ENCODE measurements at regions not wholly inside any gene's neighbourhood (a gene's known extent, or its start where the extent isn't known, plus 50 kb on each side); places are given as distances from the start of the nearest gene placed in this dataset.
"Not testable (repeated sequence)": the region's sequence is repeated elsewhere in the genome, so short reads cannot be mapped to it uniquely, and the experiment has no call there.

DNA sequence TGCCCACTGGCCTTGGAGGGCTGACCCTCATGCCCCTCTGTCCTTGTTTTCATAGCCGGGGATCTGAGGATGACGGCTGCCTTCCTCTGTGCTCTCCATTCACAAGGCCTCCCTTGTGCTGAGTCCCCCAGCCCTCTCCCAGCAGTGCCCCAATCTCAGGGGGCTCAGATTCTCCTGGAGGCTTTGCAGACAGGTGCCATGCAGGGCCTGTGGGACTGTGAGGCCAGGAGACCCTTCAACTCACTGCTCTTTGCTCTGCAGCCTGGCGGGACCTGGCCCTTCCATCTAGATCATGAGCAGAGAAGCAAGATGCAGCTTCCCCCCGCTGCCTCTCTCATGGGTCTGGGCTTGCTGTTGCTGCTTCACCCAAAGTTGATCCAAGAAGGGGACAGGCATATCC is 356.0 kb downstream of the BCL11B start:
- DNase-seq (ENCODE audit: low read depth, low spot score) = no peak
- Histone ChIP-seq H3K4me3 (ENCODE audit: low read length) (no peak overlapping the region), H3K36me3 (ENCODE audit: control insufficient read depth, insufficient read depth, low read length) (no peaks in the 10 kb centered on the region), H3K27me3 (ENCODE audit: control insufficient read depth, insufficient read depth, low read length) (no peaks in the 10 kb centered on the region), H3K9me3 (ENCODE audit: control insufficient read depth, insufficient read depth, low read length) (no peaks in the 10 kb centered on the region), H3K4me1 (ENCODE audit: control insufficient read depth, insufficient read depth, low read length) (peaks cover 2% of the 10 kb centered on the region; the same call in 1 of the 2 replicates), H3K27ac (ENCODE audit: low read length) (no peak overlapping the region)
- WGBS (ENCODE audit: insufficient coverage, insufficient read length) = no CpG with 5 or more reads among the region's 4 CpGs

GRCh38 chr14:98916476-98916875 is 355.5 kb downstream of the BCL11B start:
- Histone ChIP-seq H3K36me3 (ENCODE audit: control insufficient read depth, insufficient read depth, low read length) (no peaks in the 10 kb centered on the region), H3K4me1 (ENCODE audit: control insufficient read depth, insufficient read depth, low read length) (peaks cover 2% of the 10 kb centered on the region; the same call in 1 of the 2 replicates), H3K27ac (ENCODE audit: low read length) (no peak overlapping the region), H3K27me3 (ENCODE audit: control insufficient read depth, insufficient read depth, low read length) (no peaks in the 10 kb centered on the region), H3K9me3 (ENCODE audit: control insufficient read depth, insufficient read depth, low read length) (no peaks in the 10 kb centered on the region), H3K4me3 (ENCODE audit: low read length) (no peak overlapping the region)
- WGBS (ENCODE audit: insufficient coverage, insufficient read length) = no CpG with 5 or more reads among the region's 1 CpG
- DNase-seq (ENCODE audit: low read depth, low spot score) = no peak

DNA sequence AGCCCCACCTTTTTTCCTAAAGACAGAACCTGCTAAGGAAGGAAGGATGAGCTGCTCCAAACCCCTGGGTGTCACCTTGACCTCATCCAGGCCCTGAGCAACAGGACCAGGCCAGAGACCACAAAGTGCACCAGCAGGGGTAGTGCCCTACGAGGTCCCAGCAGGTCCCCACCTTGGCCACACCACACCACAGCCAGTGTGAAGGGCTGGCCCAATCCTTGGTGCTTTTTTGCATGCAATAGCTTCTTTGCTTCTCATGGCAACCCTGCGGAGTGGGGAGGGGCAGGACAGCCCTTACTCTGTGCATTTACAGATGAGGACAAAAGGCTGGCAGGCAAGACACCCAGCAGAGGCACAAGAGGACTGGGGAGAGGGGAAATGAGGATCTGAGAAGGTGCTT is 352.6 kb downstream of the BCL11B start:
- H3K27ac ChIP-seq (ENCODE audit: low read length) = no peak overlapping the region
- peaks cover 2% of the 10 kb centered on the region; the same call in 1 of the 2 replicates for H3K4me1 ChIP-seq (ENCODE audit: control insufficient read depth, insufficient read depth, low read length)
- no peak overlapping the region for H3K4me3 ChIP-seq (ENCODE audit: low read length)
- no peaks in the 10 kb centered on the region for H3K36me3 ChIP-seq (ENCODE audit: control insufficient read depth, insufficient read depth, low read length)
- no CpG with 5 or more reads among the region's 2 CpGs for WGBS (ENCODE audit: insufficient coverage, insufficient read length)
- DNase-seq (ENCODE audit: low read depth, low spot score) = no peak
- no peaks in the 10 kb centered on the region for H3K9me3 ChIP-seq (ENCODE audit: control insufficient read depth, insufficient read depth, low read length)
- H3K27me3 ChIP-seq (ENCODE audit: control insufficient read depth, insufficient read depth, low read length) = no peaks in the 10 kb centered on the region

DNA sequence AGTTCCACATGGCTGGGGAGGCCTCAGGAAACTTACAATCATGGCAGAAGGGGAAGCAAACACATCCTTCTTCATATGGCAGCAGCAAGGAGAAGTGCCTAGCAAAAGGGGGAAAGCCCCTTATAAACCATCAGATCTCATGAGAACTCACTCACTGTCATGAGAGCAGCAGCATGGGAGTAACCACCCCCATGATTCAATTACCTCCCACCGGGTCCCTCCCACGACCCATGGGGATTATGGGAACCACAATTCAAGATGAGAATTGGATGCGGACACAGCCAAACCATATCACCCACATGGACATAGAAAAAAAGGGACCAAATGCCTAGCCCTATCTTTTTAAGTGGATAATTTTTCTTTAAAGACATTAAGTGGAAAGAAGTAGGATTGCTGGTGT is 350.7 kb downstream of the BCL11B start:
- H3K4me3 ChIP-seq (ENCODE audit: low read length); H3K9me3 ChIP-seq (ENCODE audit: control insufficient read depth, insufficient read depth, low read length); H3K36me3 ChIP-seq (ENCODE audit: control insufficient read depth, insufficient read depth, low read length); DNase-seq (ENCODE audit: low read depth, low spot score); H3K27ac ChIP-seq (ENCODE audit: low read length); H3K4me1 ChIP-seq (ENCODE audit: control insufficient read depth, insufficient read depth, low read length); H3K27me3 ChIP-seq (ENCODE audit: control insufficient read depth, insufficient read depth, low read length): not testable (repeated sequence)
- WGBS (ENCODE audit: insufficient coverage, insufficient read length) = no CpG with 5 or more reads among the region's 3 CpGs

GRCh38 chr14:98923596-98923995 is 348.4 kb downstream of the BCL11B start:
- Histone ChIP-seq H3K4me1 (ENCODE audit: control insufficient read depth, insufficient read depth, low read length) (peaks cover 2% of the 10 kb centered on the region; the same call in 1 of the 2 replicates), H3K9me3 (ENCODE audit: control insufficient read depth, insufficient read depth, low read length) (no peaks in the 10 kb centered on the region), H3K27ac (ENCODE audit: low read length) (no peak overlapping the region), H3K4me3 (ENCODE audit: low read length) (no peak overlapping the region), H3K36me3 (ENCODE audit: control insufficient read depth, insufficient read depth, low read length) (no peaks in the 10 kb centered on the region), H3K27me3 (ENCODE audit: control insufficient read depth, insufficient read depth, low read length) (no peaks in the 10 kb centered on the region)
- DNase-seq (ENCODE audit: low read depth, low spot score) = no peak
- no CpG with 5 or more reads among the region's 1 CpG for WGBS (ENCODE audit: insufficient coverage, insufficient read length)

- no peaks in the 10 kb centered on the region for H3K36me3 ChIP-seq (ENCODE audit: control insufficient read depth, insufficient read depth, low read length)
- H3K4me1 ChIP-seq (ENCODE audit: control insufficient read depth, insufficient read depth, low read length) = peaks cover 2% of the 10 kb centered on the region; the same call in 1 of the 2 replicates
- no peak for DNase-seq (ENCODE audit: low read depth, low spot score)
- H3K27ac ChIP-seq (ENCODE audit: low read length) = no peak overlapping the region
- H3K27me3 ChIP-seq (ENCODE audit: control insufficient read depth, insufficient read depth, low read length) = no peaks in the 10 kb centered on the region
- no CpG with 5 or more reads among the region's 8 CpGs for WGBS (ENCODE audit: insufficient coverage, insufficient read length)
- H3K9me3 ChIP-seq (ENCODE audit: control insufficient read depth, insufficient read depth, low read length) = no peaks in the 10 kb centered on the region
- no peak overlapping the region for H3K4me3 ChIP-seq (ENCODE audit: low read length)
Observed at GRCh38 chr14:98924046-98924445, 348.0 kb downstream of the BCL11B start.

DNA sequence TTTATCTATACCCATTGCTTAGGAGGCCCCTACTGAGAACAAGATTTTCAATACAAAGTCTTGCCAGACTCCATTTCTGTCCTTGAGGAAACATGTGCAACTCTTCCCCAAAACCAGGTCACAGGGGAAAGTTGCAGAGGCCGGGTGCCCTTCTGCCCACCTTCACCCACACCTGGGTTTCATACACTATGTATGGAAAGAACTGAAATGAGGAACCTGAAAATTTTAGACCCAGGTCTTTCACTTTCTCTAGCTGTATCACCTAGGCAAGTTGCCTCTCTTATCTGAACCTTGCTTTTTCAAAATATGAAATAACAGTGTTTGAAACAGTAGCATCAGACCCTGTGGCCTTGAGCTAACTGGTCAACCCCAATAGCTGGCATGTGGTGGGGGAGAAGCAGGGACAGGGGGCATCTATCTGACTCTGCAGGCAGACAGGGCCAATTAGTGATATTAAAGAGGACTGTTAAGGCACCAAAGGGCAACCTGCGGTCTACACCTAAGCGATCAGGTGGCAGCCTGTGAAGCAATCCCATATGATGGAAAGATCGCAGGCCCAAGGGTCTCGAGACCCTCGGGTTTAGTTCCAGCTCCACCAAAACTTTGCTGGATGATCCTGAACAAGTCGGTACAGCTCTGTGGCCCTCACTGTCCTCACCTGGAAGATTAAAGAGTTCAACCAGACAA is 346.5 kb downstream of the BCL11B start:
- no peaks in the 10 kb centered on the region for H3K36me3 ChIP-seq (ENCODE audit: control insufficient read depth, insufficient read depth, low read length)
- H3K9me3 ChIP-seq (ENCODE audit: control insufficient read depth, insufficient read depth, low read length) = no peaks in the 10 kb centered on the region
- no peaks in the 10 kb centered on the region for H3K27me3 ChIP-seq (ENCODE audit: control insufficient read depth, insufficient read depth, low read length)
- WGBS (ENCODE audit: insufficient coverage, insufficient read length) = no CpG with 5 or more reads among the region's 7 CpGs
- no peak overlapping the region for H3K27ac ChIP-seq (ENCODE audit: low read length)
- DNase-seq (ENCODE audit: low read depth, low spot score) = no peak
- H3K4me3 ChIP-seq (ENCODE audit: low read length) = no peak overlapping the region
- no peaks in the 10 kb centered on the region for H3K4me1 ChIP-seq (ENCODE audit: control insufficient read depth, insufficient read depth, low read length)

- H3K9me3 ChIP-seq (ENCODE audit: control insufficient read depth, insufficient read depth, low read length) = no peaks in the 10 kb centered on the region
- no peaks in the 10 kb centered on the region for H3K36me3 ChIP-seq (ENCODE audit: control insufficient read depth, insufficient read depth, low read length)
- no peaks in the 10 kb centered on the region for H3K4me1 ChIP-seq (ENCODE audit: control insufficient read depth, insufficient read depth, low read length)
- no peak overlapping the region for H3K27ac ChIP-seq (ENCODE audit: low read length)
- no peaks in the 10 kb centered on the region for H3K27me3 ChIP-seq (ENCODE audit: control insufficient read depth, insufficient read depth, low read length)
- H3K4me3 ChIP-seq (ENCODE audit: low read length) = no peak overlapping the region
- WGBS (ENCODE audit: insufficient coverage, insufficient read length) = no CpG with 5 or more reads among the region's 11 CpGs
- no peak for DNase-seq (ENCODE audit: low read depth, low spot score)
Observed at GRCh38 chr14:98926146-98926545, 345.9 kb downstream of the BCL11B start.

GRCh38 chr14:98926801-98927200 is 345.2 kb downstream of the BCL11B start:
- WGBS (ENCODE audit: insufficient coverage, insufficient read length) = no CpG with 5 or more reads among the region's 4 CpGs
- H3K9me3 ChIP-seq (ENCODE audit: control insufficient read depth, insufficient read depth, low read length) = no peaks in the 10 kb centered on the region
- H3K4me1 ChIP-seq (ENCODE audit: control insufficient read depth, insufficient read depth, low read length) = no peaks in the 10 kb centered on the region
- H3K36me3 ChIP-seq (ENCODE audit: control insufficient read depth, insufficient read depth, low read length) = no peaks in the 10 kb centered on the region
- H3K4me3 ChIP-seq (ENCODE audit: low read length) = no peak overlapping the region
- H3K27ac ChIP-seq (ENCODE audit: low read length) = no peak overlapping the region
- no peak for DNase-seq (ENCODE audit: low read depth, low spot score)
- no peaks in the 10 kb centered on the region for H3K27me3 ChIP-seq (ENCODE audit: control insufficient read depth, insufficient read depth, low read length)

DNA sequence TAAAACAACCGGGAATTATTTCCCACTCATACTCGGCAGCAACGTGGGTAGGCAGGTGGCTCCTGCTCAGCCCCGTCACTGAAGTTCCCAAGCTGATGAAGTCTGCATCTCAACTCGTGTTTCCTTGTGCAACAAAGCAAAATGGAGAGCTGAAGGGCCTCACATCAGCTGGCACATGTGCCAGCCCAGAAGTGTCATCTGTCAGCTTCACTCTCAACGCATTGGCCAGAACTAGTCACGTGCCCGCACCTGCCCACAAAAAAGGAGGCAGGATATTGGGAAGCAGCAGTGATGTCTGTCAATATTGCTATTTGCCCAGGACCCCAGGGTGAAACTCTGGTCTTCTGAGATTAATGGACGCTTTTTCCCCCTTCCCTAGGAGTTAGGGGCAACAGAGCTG is 344.0 kb downstream of the BCL11B start:
- Histone ChIP-seq H3K36me3 (ENCODE audit: control insufficient read depth, insufficient read depth, low read length) (no peaks in the 10 kb centered on the region), H3K27me3 (ENCODE audit: control insufficient read depth, insufficient read depth, low read length) (no peaks in the 10 kb centered on the region), H3K4me1 (ENCODE audit: control insufficient read depth, insufficient read depth, low read length) (no peaks in the 10 kb centered on the region), H3K27ac (ENCODE audit: low read length) (no peak overlapping the region), H3K9me3 (ENCODE audit: control insufficient read depth, insufficient read depth, low read length) (no peaks in the 10 kb centered on the region), H3K4me3 (ENCODE audit: low read length) (no peak overlapping the region)
- WGBS (ENCODE audit: insufficient coverage, insufficient read length) = no CpG with 5 or more reads among the region's 9 CpGs
- DNase-seq (ENCODE audit: low read depth, low spot score) = no peak

DNA sequence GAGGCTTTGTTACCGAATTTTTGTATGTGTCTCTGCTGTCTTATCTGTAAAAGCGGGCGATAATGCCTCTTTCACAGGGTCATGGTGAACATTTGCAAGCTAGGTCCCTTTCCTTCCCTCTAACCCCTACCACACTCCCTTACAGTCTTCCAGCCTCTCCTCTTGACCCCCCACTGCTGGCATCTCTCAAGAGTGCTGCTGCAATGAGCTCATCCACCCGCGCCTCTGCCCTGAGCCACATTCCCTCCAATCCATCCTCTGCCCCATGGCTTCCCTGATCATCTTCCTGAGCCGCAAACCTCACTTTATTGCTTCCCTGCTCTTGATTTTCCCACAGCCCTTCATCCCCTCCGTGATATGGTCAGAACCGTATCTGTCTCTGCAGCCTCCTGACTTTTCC is 343.6 kb downstream of the BCL11B start:
- H3K36me3 ChIP-seq (ENCODE audit: control insufficient read depth, insufficient read depth, low read length) = no peaks in the 10 kb centered on the region
- WGBS (ENCODE audit: insufficient coverage, insufficient read length) = no CpG with 5 or more reads among the region's 8 CpGs
- no peaks in the 10 kb centered on the region for H3K27me3 ChIP-seq (ENCODE audit: control insufficient read depth, insufficient read depth, low read length)

More for the DNA sequence above, 343.6 kb downstream of the BCL11B start:
- Histone ChIP-seq H3K4me3 (ENCODE audit: low read length) (no peak overlapping the region), H3K9me3 (ENCODE audit: control insufficient read depth, insufficient read depth, low read length) (no peaks in the 10 kb centered on the region), H3K4me1 (ENCODE audit: control insufficient read depth, insufficient read depth, low read length) (no peaks in the 10 kb centered on the region), H3K27ac (ENCODE audit: low read length) (no peak overlapping the region)
- DNase-seq (ENCODE audit: low read depth, low spot score) = no peak
